K562 (cell line): ENCODE measurements at regions not wholly inside any gene's neighbourhood (a gene's known extent, or its start where the extent isn't known, plus 50 kb on each side); places are given as distances from the start of the nearest gene placed in this dataset.

Experiments used
- ATAC-seq: fragments of 200-7000 bp; cut with Tn5 transposase; 3 replicates; pipeline ENCODE4 v1.9.1; 2020; ENCODE audit warnings: moderate library complexity
- BruUV-seq: library from RNA; stranded (reverse); fragments of 400-500 nt; replicated peaks from 2 replicates; lab custom pipeline; 2021; lab: Mats Ljungman, UMichigan
- CTCF ChIA-PET: fragments of 300-600 bp; formaldehyde crosslinking; extraction: SDS; loops from one replicate; lab custom pipeline; 2021; ENCODE audit warnings: low intra/inter-chr PET ratio; lab: Yijun Ruan, JAX
- POLR2A ChIA-PET: fragments of 300-600, 350-650 bp; sonication (Branson Sonifier 250); formaldehyde crosslinking; extraction: SDS; loops from one replicate; lab custom pipeline; 2021; ENCODE audit warnings: antibody characterized with exemption, inconsistent platforms; lab: Yijun Ruan, JAX
- DNase-seq, 4 experiments: peaks; one replicate each; pipeline versions ENCODE4 v3.0.0 to v3.0.0-alpha.2; 2011 to 2018; ENCODE audit warnings: low spot score in 3 of 4, mixed read lengths in 3 of 4; ENCODE audit errors: extremely low read depth in 1 of 4
- FAIRE-seq: peaks from 2 replicates; lab custom pipeline; 2011; peaks lifted over from hg19 to GRCh38; lab: Jason Lieb, UNC
- H2AFZ ChIP-seq: 2 replicates; pipeline ENCODE4 v1.6.0; 2011; ENCODE audit warnings: low read depth, low read length, control low read depth, inconsistent platforms
- H3K27ac ChIP-seq: fragments of 200-600 bp; 3 replicates; pipeline ENCODE4 v1.8.0; 2011; ENCODE audit warnings: low read depth, mild to moderate bottlenecking, control low read depth, inconsistent platforms, low read length, moderate library complexity, mixed read lengths; ENCODE audit errors: extremely low read depth
- H3K27me3 ChIP-seq, 2 experiments: fragments of 300-600 bp in 1 of 2; 2 replicates in 1 of 2; 3 replicates in 1 of 2; pipeline versions ENCODE4 v1.6.0 to v1.8.0; 2011; ENCODE audit warnings: inconsistent platforms in 2 of 2, low read length in 2 of 2, mild to moderate bottlenecking in 1 of 2, mixed read lengths in 1 of 2, moderate library complexity in 1 of 2; ENCODE audit not compliant: control insufficient read depth in 2 of 2, insufficient read depth in 2 of 2
- H3K36me3 ChIP-seq: fragments of 300-600 bp; 3 replicates; pipeline ENCODE4 v1.8.0; 2011; ENCODE audit warnings: mild to moderate bottlenecking, low read length, inconsistent platforms; ENCODE audit not compliant: control insufficient read depth, insufficient read depth
- H3K4me1 ChIP-seq, 2 experiments: fragments of 200-600 bp in 1 of 2; replicated peaks in 1 of 2; 2 replicates in 1 of 2; 3 replicates in 1 of 2; pipeline versions ENCODE4 v1.5.1 to v1.8.0; 2011; ENCODE audit warnings: inconsistent platforms in 2 of 2, low read length in 2 of 2, mild to moderate bottlenecking in 1 of 2, mixed read lengths in 1 of 2, moderate library complexity in 1 of 2; ENCODE audit not compliant: control insufficient read depth in 2 of 2, insufficient read depth in 2 of 2
- H3K4me2 ChIP-seq: 2 replicates; pipeline ENCODE4 v1.6.1; 2011; ENCODE audit warnings: low read length, control low read depth, inconsistent platforms, mixed read lengths; ENCODE audit not compliant: insufficient read depth
- H3K4me3 ChIP-seq: fragments of 200-600 bp; sonication (generic), shearing (Covaris generic); 2 replicates; pipeline ENCODE4 v1.5.1; 2016; ENCODE audit warnings: control low read depth, inconsistent platforms
- H3K79me2 ChIP-seq: fragments of 200-600 bp; 3 replicates; pipeline ENCODE4 v1.8.0; 2011; ENCODE audit warnings: low read length, inconsistent platforms; ENCODE audit not compliant: control insufficient read depth, insufficient read depth
- H3K9ac ChIP-seq, 2 experiments: 2 replicates each; pipeline versions ENCODE4 v1.6.0 to v1.6.1; 2011; ENCODE audit warnings: low read depth in 2 of 2, low read length in 2 of 2, control low read depth in 1 of 2, inconsistent platforms in 1 of 2, mild to moderate bottlenecking in 1 of 2, mixed read lengths in 1 of 2; ENCODE audit not compliant: insufficient read depth in 1 of 2
- H3K9me1 ChIP-seq: one replicate; pipeline ENCODE4 v1.6.0; 2011; ENCODE audit warnings: inconsistent platforms, mild to moderate bottlenecking, low read length, moderate library complexity; ENCODE audit not compliant: control insufficient read depth, insufficient read depth
- H3K9me3 ChIP-seq: replicated peaks from 2 replicates; pipeline ENCODE4 v1.5.1; 2011; ENCODE audit warnings: low read depth, low read length, inconsistent platforms; ENCODE audit not compliant: control insufficient read depth, insufficient read depth
- H4K20me1 ChIP-seq: replicated peaks from 2 replicates; pipeline ENCODE4 v1.6.1; 2011; ENCODE audit warnings: low read length, inconsistent platforms, mixed read lengths; ENCODE audit not compliant: control insufficient read depth, insufficient read depth
- ATF2 ChIP-seq: sonication (generic); formaldehyde crosslinking; IDR thresholded peaks from 2 replicates; pipeline ENCODE4 v1.8.1; 2022; ENCODE audit warnings: missing genetic modification reagents
- BCL6 ChIP-seq: fragments of 250-450 bp; sonication (Bioruptor Pico); IDR thresholded peaks from 2 replicates; pipeline ENCODE4 v1.4.0; 2020
- CHD4 ChIP-seq: fragments of 200-600 bp; sonication (generic); IDR thresholded peaks from 3 replicates; pipeline ENCODE4 v1.6.1; 2012; ENCODE audit warnings: low read depth, mild to moderate bottlenecking, mixed read lengths, low read length, inconsistent platforms; ENCODE audit not compliant: insufficient read depth, insufficient replicate concordance, poor library complexity, severe bottlenecking
- ELF2 ChIP-seq: fragments of 250-450 bp; sonication (Bioruptor Pico); IDR thresholded peaks from 2 replicates; pipeline ENCODE4 v1.5.0; 2021; ENCODE audit warnings: mild to moderate bottlenecking
- ELF4 ChIP-seq: fragments of 450-650 bp; formaldehyde crosslinking; IDR thresholded peaks from 2 replicates; pipeline ENCODE4 v1.4.0; 2022; ENCODE audit warnings: missing genetic modification characterization
- FOXA1 ChIP-seq: fragments of 450-650 bp; IDR thresholded peaks from 2 replicates; pipeline ENCODE4 v1.6.1; 2016; ENCODE audit warnings: mild to moderate bottlenecking, borderline replicate concordance
- GABPA ChIP-seq: fragments of 200-800 bp; sonication (Bioruptor generic); conservative IDR thresholded peaks from 2 replicates; pipeline ENCODE4 v1.6.1; 2016; ENCODE audit warnings: low read depth, missing genetic modification characterization, missing compliant biosample characterization
- HDAC1 ChIP-seq, 2 experiments: fragments of 450-650 bp; IDR thresholded peaks; 2 replicates each; pipeline ENCODE4 v1.6.1; 2016 to 2017; ENCODE audit warnings: inconsistent platforms in 1 of 2, mild to moderate bottlenecking in 1 of 2, moderate library complexity in 1 of 2
- KLF6 ChIP-seq: fragments of 250-450 bp; sonication (Bioruptor Pico); IDR thresholded peaks from 2 replicates; pipeline ENCODE4 v1.4.0; 2020; ENCODE audit warnings: mild to moderate bottlenecking, moderate library complexity, borderline replicate concordance
- MAFK ChIP-seq: IDR thresholded peaks from 2 replicates; pipeline ENCODE4 v1.6.1; 2011; ENCODE audit warnings: low read length, improper control_type of control experiment
- MTA1 ChIP-seq: fragments of 450-650 bp; IDR thresholded peaks from 2 replicates; pipeline ENCODE4 v1.6.1; 2017; ENCODE audit warnings: borderline replicate concordance
- NCOR1 ChIP-seq: fragments of 450-650 bp; IDR thresholded peaks from 2 replicates; pipeline ENCODE4 v1.6.1; 2016; ENCODE audit warnings: mild to moderate bottlenecking, moderate library complexity
- PHTF2 ChIP-seq: fragments of 250-450 bp; sonication (Bioruptor Pico); IDR thresholded peaks from 2 replicates; pipeline ENCODE4 v1.5.0; 2021; ENCODE audit warnings: mild to moderate bottlenecking
- PRMT5 ChIP-seq: sonication (generic); formaldehyde crosslinking; IDR thresholded peaks from 2 replicates; pipeline ENCODE4 v1.5.0; 2020; ENCODE audit warnings: missing genetic modification reagents
- PTBP1 ChIP-seq: fragments of 200-400 bp; formaldehyde crosslinking; IDR thresholded peaks from 2 replicates; pipeline ENCODE4 v1.6.1; 2017; ENCODE audit warnings: low read depth, low read length
- PYGO2 ChIP-seq: fragments of 450-650 bp; IDR thresholded peaks from 2 replicates; pipeline ENCODE4 v1.6.1; 2016; ENCODE audit warnings: mild to moderate bottlenecking, missing genetic modification characterization, moderate library complexity, missing compliant biosample characterization
- RBM22 ChIP-seq: fragments of 200-400 bp; formaldehyde crosslinking; IDR thresholded peaks from 2 replicates; pipeline ENCODE4 v1.6.1; 2018; ENCODE audit warnings: low read length, low read depth; ENCODE audit not compliant: poor library complexity, severe bottlenecking
- SMAD3 ChIP-seq: fragments of 450-650 bp; formaldehyde crosslinking; conservative IDR thresholded peaks from 2 replicates; pipeline ENCODE4 v1.4.0; 2020; ENCODE audit warnings: mild to moderate bottlenecking
- STAT5B ChIP-seq: fragments of 250-450 bp; sonication (Bioruptor Pico); IDR thresholded peaks from 2 replicates; pipeline ENCODE4 v1.8.0; 2021; ENCODE audit warnings: mild to moderate bottlenecking, inconsistent platforms
- ZFP91 ChIP-seq: sonication (generic); formaldehyde crosslinking; IDR thresholded peaks from 2 replicates; pipeline ENCODE4 v1.8.0; 2022; ENCODE audit warnings: mild to moderate bottlenecking, missing genetic modification reagents
- ZNF282 ChIP-seq: sonication (generic); formaldehyde crosslinking; IDR thresholded peaks from 2 replicates; pipeline ENCODE4 v1.8.1; 2023; ENCODE audit warnings: missing genetic modification reagents
- ZNF57 ChIP-seq: fragments of 450-650 bp; formaldehyde crosslinking; IDR thresholded peaks from 2 replicates; pipeline ENCODE4 v1.4.0; 2020; ENCODE audit warnings: mild to moderate bottlenecking, moderate library complexity
- WGBS: fragments of 100-300 bp; shearing (Covaris generic); methylation state at CpG from one replicate; pipeline ENCODE4 v1.1.6; 2016; ENCODE audit warnings: low coverage, mixed read lengths; ENCODE audit not compliant: insufficient coverage; ENCODE audit errors: missing lambda C conversion rate; 5-methylcytosine and 5-hydroxymethylcytosine counted together
- in situ Hi-C: fragments of 300-500 bp; cut with MboI; formaldehyde crosslinking; loops from 4 replicates; pipeline ENCODE4 v1.15.0; 2018; ENCODE audit warnings: inconsistent platforms, mixed read lengths
- intact Hi-C: fragments of 100-400 bp; cut with micrococcal nuclease; formaldehyde crosslinking; loops from 2 replicates; pipeline ENCODE4 v1.14.2; 2022

GRCh38 chr14:98897605-98898309 is 374.2 kb downstream of the BCL11B start (continued):
- TF ChIP-seq ZFP91 (CRISPR knock-in tag) (no peak), MTA1 (no peak), SMAD3 (CRISPR knock-in tag) (no peak), ELF4 (CRISPR knock-in tag) (no peak), PYGO2 (no peak)

DNA sequence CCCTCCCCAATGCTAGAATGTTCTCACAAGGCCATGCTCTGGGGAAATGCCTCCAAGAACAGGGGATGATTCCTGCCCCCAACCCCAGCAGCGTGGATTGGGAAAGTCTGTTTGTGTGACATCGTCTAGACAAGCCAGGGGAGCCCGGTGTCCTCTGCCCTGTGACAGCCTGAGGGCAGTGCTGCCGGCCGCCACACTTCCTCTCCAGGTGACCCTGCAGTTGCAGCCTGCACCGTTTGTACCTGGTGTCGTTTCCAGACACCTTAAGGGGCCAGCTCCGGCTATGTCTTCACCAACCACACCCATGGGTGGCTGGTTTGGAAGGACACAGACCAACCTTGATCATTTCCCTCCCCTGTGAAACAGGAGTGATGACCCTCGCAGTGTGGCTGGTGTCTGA is 372.6 kb downstream of the BCL11B start:
- no peaks in the 10 kb centered on the region for H4K20me1 ChIP-seq
- H3K9ac ChIP-seq, result no peak overlapping the region
- ATAC-seq (no peak), FAIRE-seq (no peak), DNase-seq (no peak)
- no peak overlapping the region for H3K4me2 ChIP-seq
- no peaks in the 10 kb centered on the region for H3K27me3 ChIP-seq
- BruUV-seq, result no TSS peak
- H3K79me2 ChIP-seq, result no peaks in the 10 kb centered on the region
- in situ Hi-C loops (no loop called here), intact Hi-C loops (no loop called here)
- H3K9me1 ChIP-seq, result no peaks in the 10 kb centered on the region
- no peaks in the 10 kb centered on the region for H3K9me3 ChIP-seq
- POLR2A ChIA-PET, result no interaction called here
- no peak overlapping the region for H2AFZ ChIP-seq
- no peak overlapping the region for H3K4me3 ChIP-seq
- no peaks in the 10 kb centered on the region for H3K36me3 ChIP-seq
- no peaks in the 10 kb centered on the region for H3K4me1 ChIP-seq
- CTCF ChIA-PET, result no interaction called here
- H3K27ac ChIP-seq, result no peak overlapping the region
- WGBS, result 3% methylated on average over 7 of the region's 9 CpGs
- TF ChIP-seq STAT5B (CRISPR knock-in tag) (no peak), ZNF282 (CRISPR knock-in tag) (no peak), ZNF57 (CRISPR knock-in tag) (no peak), HDAC1 (IDR thresholded peaks at IDR 0.05) (no peak), MTA1 (no peak), PRMT5 (CRISPR knock-in tag) (no peak), ELF2 (CRISPR knock-in tag) (no peak), PTBP1 (no peak), NCOR1 (no peak), KLF6 (CRISPR knock-in tag) (no peak), MAFK (no peak), FOXA1 (no peak), PHTF2 (no peak), GABPA (tag) (no peak), CHD4 (no peak), RBM22 (no peak), ATF2 (no peak), BCL6 (CRISPR knock-in tag) (no peak)
